ENCODE measurements at regions not wholly inside any gene's neighbourhood (a gene's known extent, or its start where the extent isn't known, plus 50 kb on each side); places are given as distances from the start of the nearest gene placed in this dataset.

- no peak for DNase-seq (ENCODE audit: low read depth)
Observed at GRCh38 chr1:117803318-117803717, 126.1 kb downstream of the GDAP2 start.

DNA sequence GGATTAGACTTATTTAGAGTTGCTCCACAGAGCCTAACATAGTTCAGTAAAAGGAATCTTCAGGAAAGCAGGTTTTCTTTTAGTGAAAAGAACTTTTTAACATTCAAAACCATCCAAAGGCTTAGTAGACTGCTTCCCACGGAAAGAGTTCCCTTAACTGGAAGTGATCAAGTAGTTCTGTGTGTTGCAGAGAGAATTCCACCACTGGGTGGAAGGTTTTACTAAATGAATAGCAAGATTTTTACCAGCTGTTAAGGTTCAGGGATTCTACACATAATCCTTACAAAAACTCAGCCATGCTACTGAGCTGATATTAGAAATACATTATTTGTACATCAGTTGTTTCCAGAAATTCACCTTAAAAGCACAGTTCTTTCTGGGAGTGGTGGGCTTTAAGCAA is 119.7 kb downstream of the GDAP2 start:
- no peak for DNase-seq (ENCODE audit: low read depth)

GRCh38 chr1:117810553-117810952 is 118.9 kb downstream of the GDAP2 start:
- DNase-seq (ENCODE audit: low read depth) = peak; percentile 73

DNA sequence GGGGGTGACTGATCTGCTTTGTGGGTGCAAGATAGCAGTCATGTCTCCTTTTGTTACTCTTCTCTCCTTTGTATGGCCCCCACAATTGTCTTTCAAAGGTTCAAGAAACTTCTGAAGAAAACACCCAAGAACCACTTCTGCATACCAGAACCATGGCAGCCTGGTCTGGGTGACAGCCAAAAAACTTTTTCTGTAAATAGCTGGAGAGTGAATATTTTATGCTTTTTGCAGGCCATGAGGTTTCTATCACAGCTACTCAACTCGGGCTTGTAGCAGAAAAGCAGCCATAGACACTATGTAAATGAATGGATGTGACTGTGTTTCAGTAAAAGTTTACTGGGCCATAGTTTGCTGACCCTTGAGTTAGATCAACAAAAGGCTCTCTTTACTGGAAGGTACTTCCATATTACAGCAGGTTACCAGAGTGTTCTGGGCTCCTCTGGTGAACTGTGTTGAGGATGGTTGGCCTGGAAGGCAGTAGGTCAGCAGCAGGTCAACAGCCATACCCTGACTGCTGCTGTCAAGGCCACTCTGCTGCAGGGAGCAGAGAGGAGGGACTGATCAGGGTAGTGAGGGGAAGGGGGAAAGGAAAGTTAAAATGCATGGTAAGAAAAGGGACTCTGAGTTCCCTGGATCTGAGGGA is 116.4 kb downstream of the GDAP2 start:
- no peak for DNase-seq (ENCODE audit: low read depth)
